Subcutaneous abdominal adipose tissue (tissue), 5 donors: ENCODE measurements at regions not wholly inside any gene's neighbourhood (a gene's known extent, or its start where the extent isn't known, plus 50 kb on each side); places are given as distances from the start of the nearest gene placed in this dataset.

Experiments
- H3K27ac ChIP-seq: one replicate; pipeline ENCODE4 v1.7.0; 2013; ENCODE audit warnings: low read depth, mild to moderate bottlenecking, inconsistent platforms, low read length, moderate library complexity
- H3K27me3 ChIP-seq, 5 donors: one replicate each; pipeline ENCODE4 v1.7.0; 2013; ENCODE audit warnings: low read length in 5 of 5, inconsistent platforms in 1 of 5; ENCODE audit not compliant: control insufficient read depth in 5 of 5, insufficient read depth in 4 of 5
- H3K36me3 ChIP-seq, 5 donors: one replicate each; pipeline ENCODE4 v1.7.0; 2013; ENCODE audit warnings: low read length in 5 of 5; ENCODE audit not compliant: control insufficient read depth in 5 of 5, insufficient read depth in 5 of 5
- H3K4me1 ChIP-seq, 5 donors: one replicate each; pipeline ENCODE4 v1.7.0; 2013; ENCODE audit warnings: low read length in 5 of 5, mild to moderate bottlenecking in 3 of 5, moderate library complexity in 1 of 5; ENCODE audit not compliant: control insufficient read depth in 5 of 5, insufficient read depth in 5 of 5
- H3K4me3 ChIP-seq, 5 donors: one replicate each; pipeline ENCODE4 v1.7.0; 2013; ENCODE audit warnings: low read length in 5 of 5, low read depth in 1 of 5
- H3K9ac ChIP-seq, 5 donors: one replicate each; pipeline ENCODE4 v1.7.0; 2013; ENCODE audit warnings: low read length in 5 of 5, mild to moderate bottlenecking in 4 of 5, moderate library complexity in 3 of 5
- H3K9me3 ChIP-seq, 5 donors: one replicate each; pipeline ENCODE4 v1.7.0; 2013; ENCODE audit warnings: low read length in 5 of 5; ENCODE audit not compliant: control insufficient read depth in 5 of 5
- donor health status: healthy.
- donor health status: healthy.
- donor health status: healthy.
- donor health status: healthy.
- donor health status: healthy.

GRCh38 chr11:96943970-96944369 lies 554.2 kb downstream of the JRKL start:
- no peaks in the 10 kb centered on the region for H3K9me3 ChIP-seq
- no peak overlapping the region for H3K9ac ChIP-seq
- H3K36me3 ChIP-seq: no peaks in the 10 kb centered on the region
- no peak overlapping the region for H3K4me3 ChIP-seq
- no peaks in the 10 kb centered on the region for H3K27me3 ChIP-seq
- no peak overlapping the region for H3K27ac ChIP-seq
- peaks cover 0 to 6% (median under 1%) of the 10 kb centered on the region in 5 donors for H3K4me1 ChIP-seq

DNA sequence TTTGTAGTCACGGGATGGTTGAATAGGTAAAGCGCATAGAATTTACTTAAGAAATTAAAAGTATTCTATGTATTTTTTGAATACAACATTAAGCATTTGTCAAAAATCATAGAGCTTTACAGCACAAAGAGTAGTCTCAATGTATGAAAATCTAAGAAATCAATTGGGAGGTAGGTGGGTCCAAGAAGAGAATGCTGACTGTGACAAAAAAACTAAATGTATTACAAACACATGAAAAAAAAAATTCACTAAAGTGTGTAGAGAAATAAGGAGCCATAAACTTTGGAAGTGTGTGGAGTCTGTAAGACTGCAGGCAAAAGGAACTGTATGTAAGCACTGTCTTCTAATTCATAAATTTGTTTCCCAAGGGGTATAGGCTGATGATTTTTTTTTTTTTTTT lies 558.3 kb downstream of the JRKL start:
- Histone ChIP-seq H3K9me3 (no peaks in the 10 kb centered on the region), H3K4me3 (no peak overlapping the region), H3K27me3 (no peaks in the 10 kb centered on the region), H3K36me3 (no peaks in the 10 kb centered on the region), H3K4me1 (peaks cover 0 to 19% (median 8%) of the 10 kb centered on the region in 5 donors), H3K9ac (no peak overlapping the region), H3K27ac (no peak overlapping the region)

- H3K9ac ChIP-seq: no peak overlapping the region
- no peaks in the 10 kb centered on the region for H3K36me3 ChIP-seq
- no peak overlapping the region for H3K27ac ChIP-seq
- H3K27me3 ChIP-seq: no peaks in the 10 kb centered on the region
- H3K4me3 ChIP-seq: no peak overlapping the region
- H3K4me1 ChIP-seq: peaks cover 0 to 19% (median 8%) of the 10 kb centered on the region in 5 donors
- no peaks in the 10 kb centered on the region for H3K9me3 ChIP-seq
Observed at GRCh38 chr11:96949464-96949863, 559.7 kb downstream of the JRKL start.

DNA sequence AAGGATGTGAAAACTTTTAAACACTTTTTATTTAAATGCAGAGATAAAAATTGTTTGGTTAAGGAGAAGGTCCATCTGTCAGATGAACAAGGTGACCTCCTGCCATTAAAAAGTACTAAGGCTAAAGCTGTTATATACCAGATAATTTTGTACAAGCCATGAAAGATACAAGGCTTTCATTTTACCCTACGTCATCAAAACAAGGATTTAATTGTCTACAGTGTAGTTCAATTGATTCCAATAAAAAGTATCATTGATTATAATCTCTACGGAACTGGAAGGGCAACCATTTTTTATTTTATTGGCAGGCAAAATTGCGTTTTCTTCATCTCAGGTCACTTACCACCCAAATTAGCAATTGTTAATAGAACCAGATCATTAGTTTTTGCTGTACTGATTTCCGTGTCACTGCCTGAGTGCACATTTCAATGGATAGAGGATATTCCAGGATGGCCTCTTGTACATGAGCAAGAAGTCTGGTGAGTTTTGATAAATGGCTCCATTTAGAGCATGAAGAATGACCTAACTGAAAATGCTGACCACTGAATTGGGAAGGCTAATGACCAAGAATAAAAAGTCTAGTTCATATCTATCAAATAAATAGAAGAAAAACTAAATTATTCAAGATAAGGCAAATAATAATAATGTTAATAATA lies 564.9 kb downstream of the JRKL start:
- H3K4me3 ChIP-seq: no peak overlapping the region
- H3K9me3 ChIP-seq: no peaks in the 10 kb centered on the region
- no peak overlapping the region for H3K9ac ChIP-seq
- H3K27ac ChIP-seq: no peak overlapping the region
- H3K36me3 ChIP-seq: no peaks in the 10 kb centered on the region
- peaks cover 0 to 7% (median 0%) of the 10 kb centered on the region in 5 donors for H3K4me1 ChIP-seq
- no peaks in the 10 kb centered on the region for H3K27me3 ChIP-seq

DNA sequence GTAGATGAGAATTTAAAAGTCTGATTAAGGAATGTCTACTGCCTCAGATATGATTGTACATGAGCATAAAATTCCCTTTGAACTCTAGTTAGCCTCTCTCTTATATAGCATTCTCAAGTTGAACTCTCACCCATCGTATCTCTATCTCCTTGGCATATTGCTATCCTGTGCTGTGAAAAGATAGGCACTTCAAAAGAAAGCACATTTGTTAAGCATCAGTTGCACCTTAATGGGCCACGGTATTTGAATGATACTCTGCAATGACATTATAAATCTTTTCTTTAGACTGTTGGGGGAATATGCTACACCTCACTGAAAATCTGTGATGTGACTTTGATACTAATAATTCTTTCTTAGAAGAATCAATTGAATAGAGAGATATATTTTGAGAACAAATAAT lies 570.7 kb downstream of the JRKL start:
- Histone ChIP-seq H3K9ac (no peak overlapping the region), H3K27me3 (no peaks in the 10 kb centered on the region), H3K4me3 (no peak overlapping the region), H3K9me3 (no peaks in the 10 kb centered on the region), H3K4me1 (no peaks in the 10 kb centered on the region), H3K27ac (no peak overlapping the region), H3K36me3 (no peaks in the 10 kb centered on the region)

DNA sequence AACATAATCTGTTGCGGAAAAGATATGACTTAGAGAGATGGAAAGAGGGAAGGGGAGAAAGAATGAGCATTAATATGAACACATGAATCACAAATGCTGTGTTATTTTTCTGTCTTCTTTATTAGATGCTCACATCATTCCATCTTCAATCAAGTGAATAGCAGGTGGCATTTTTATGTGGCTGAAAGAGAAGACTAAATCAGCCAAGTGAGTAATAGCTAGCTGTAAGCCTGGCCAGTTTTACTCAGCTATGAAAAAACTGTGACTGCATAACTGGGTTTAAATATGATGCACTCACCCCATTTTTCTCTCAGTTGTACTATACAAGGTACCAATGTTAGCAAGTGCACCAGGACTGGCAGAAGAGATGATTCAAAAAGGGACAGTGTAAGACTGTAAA lies 571.1 kb downstream of the JRKL start:
- Histone ChIP-seq H3K36me3 (no peaks in the 10 kb centered on the region), H3K27me3 (no peaks in the 10 kb centered on the region), H3K4me3 (no peak overlapping the region), H3K9ac (no peak overlapping the region), H3K4me1 (no peaks in the 10 kb centered on the region), H3K27ac (no peak overlapping the region), H3K9me3 (no peaks in the 10 kb centered on the region)

- no peak overlapping the region for H3K27ac ChIP-seq
- no peak overlapping the region for H3K9ac ChIP-seq
- H3K4me1 ChIP-seq: no peaks in the 10 kb centered on the region
- no peaks in the 10 kb centered on the region for H3K36me3 ChIP-seq
- H3K9me3 ChIP-seq: no peaks in the 10 kb centered on the region
- no peaks in the 10 kb centered on the region for H3K27me3 ChIP-seq
- H3K4me3 ChIP-seq: no peak overlapping the region
Observed at GRCh38 chr11:96961931-96962330, 572.1 kb downstream of the JRKL start.

DNA sequence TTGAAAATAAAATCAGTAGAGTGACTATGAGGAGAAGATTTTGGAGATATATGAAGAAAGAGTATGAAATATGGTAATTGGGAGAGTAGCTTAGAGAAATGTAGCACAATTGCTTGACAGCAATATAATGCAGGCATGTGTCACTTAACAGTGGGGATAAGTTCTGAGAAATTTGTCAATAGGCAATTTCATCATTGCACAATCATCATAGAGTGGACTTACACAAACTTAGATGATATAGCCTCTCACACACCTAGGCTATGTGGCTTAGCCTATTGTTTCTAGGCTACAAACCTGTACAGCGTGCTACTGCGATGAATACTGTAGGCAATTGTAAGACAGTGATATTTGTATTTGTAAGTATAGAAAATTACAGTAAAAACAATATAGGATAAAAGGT lies 573.6 kb downstream of the JRKL start:
- Histone ChIP-seq H3K4me3 (no peak overlapping the region), H3K9ac (no peak overlapping the region), H3K9me3 (no peaks in the 10 kb centered on the region), H3K4me1 (no peaks in the 10 kb centered on the region), H3K27ac (no peak overlapping the region), H3K36me3 (no peaks in the 10 kb centered on the region), H3K27me3 (no peaks in the 10 kb centered on the region)

- Histone ChIP-seq H3K4me1 (no peaks in the 10 kb centered on the region), H3K9me3 (no peaks in the 10 kb centered on the region), H3K27me3 (no peaks in the 10 kb centered on the region), H3K36me3 (no peaks in the 10 kb centered on the region), H3K9ac (no peak overlapping the region), H3K4me3 (no peak overlapping the region), H3K27ac (no peak overlapping the region)
Observed at GRCh38 chr11:96964661-96965060, 574.8 kb downstream of the JRKL start.

DNA sequence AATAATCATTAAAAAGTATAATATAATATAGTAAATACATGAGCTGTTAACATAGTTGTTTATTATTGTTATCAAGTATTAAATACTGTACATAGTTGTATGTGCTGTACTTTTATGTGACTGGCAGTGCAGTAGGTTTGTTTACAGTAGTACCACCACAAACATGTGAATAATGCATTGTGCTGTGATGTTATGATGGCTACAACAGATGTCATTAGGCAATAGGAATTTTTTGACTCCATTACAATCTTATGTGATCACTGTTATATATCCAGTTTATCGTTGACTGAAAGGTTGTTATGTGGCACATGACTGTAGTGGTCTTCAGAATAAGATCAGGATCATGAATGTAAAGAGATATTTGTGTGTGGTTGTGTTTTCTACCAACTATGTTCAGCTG lies 577.8 kb downstream of the JRKL start:
- Histone ChIP-seq H3K9ac (no peak overlapping the region), H3K4me1 (no peaks in the 10 kb centered on the region), H3K4me3 (no peak overlapping the region), H3K27ac (no peak overlapping the region), H3K36me3 (no peaks in the 10 kb centered on the region), H3K27me3 (no peaks in the 10 kb centered on the region), H3K9me3 (no peaks in the 10 kb centered on the region)

- Histone ChIP-seq H3K9me3 (no peaks in the 10 kb centered on the region), H3K36me3 (no peaks in the 10 kb centered on the region), H3K27me3 (no peaks in the 10 kb centered on the region), H3K4me1 (no peaks in the 10 kb centered on the region), H3K27ac (no peak overlapping the region), H3K4me3 (no peak overlapping the region), H3K9ac (no peak overlapping the region)
Observed at GRCh38 chr11:96969251-96969650, 579.4 kb downstream of the JRKL start.
